Lower leg skin (tissue), 3 donors: ENCODE measurements at regions not wholly inside any gene's neighbourhood (a gene's known extent, or its start where the extent isn't known, plus 50 kb on each side); places are given as distances from the start of the nearest gene placed in this dataset.

Experiments used
- POLR2A ChIP-seq, 2 donors: fragments of 450-650 bp; IDR thresholded peaks; one replicate each; pipeline ENCODE4 v1.6.1; 2016 to 2017; ENCODE audit warnings: antibody characterized with exemption in 2 of 2, mild to moderate bottlenecking in 1 of 2, moderate library complexity in 1 of 2
- TF ChIP-seq, protein P1 (sequence below), 3 donors: fragments of 450-650 bp; IDR thresholded peaks; one replicate each; pipeline ENCODE4 v1.5.1; 2016; ENCODE audit warnings: antibody characterized with exemption in 3 of 3, mild to moderate bottlenecking in 3 of 3, moderate library complexity in 2 of 3

DNA sequence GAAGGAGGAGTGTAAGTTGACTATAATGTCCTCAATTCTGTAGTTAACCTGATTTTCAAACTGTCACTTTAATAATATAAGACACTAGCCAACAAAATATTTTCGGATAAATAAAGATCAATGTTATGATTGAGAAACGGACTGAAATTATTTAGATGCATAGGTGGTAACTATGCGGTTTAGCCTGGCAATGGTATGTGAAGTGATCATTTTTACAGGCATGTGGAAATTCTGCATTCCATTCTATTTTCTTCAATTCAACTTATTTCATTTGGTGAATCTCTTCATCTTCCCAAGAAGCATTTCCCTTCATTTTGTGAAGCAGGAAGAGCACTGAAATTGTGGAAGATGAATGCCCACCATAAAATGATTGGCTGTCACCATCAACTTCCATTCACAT is 1457.5 kb upstream of the CDH9 start:
- TF ChIP-seq, protein P1, sequence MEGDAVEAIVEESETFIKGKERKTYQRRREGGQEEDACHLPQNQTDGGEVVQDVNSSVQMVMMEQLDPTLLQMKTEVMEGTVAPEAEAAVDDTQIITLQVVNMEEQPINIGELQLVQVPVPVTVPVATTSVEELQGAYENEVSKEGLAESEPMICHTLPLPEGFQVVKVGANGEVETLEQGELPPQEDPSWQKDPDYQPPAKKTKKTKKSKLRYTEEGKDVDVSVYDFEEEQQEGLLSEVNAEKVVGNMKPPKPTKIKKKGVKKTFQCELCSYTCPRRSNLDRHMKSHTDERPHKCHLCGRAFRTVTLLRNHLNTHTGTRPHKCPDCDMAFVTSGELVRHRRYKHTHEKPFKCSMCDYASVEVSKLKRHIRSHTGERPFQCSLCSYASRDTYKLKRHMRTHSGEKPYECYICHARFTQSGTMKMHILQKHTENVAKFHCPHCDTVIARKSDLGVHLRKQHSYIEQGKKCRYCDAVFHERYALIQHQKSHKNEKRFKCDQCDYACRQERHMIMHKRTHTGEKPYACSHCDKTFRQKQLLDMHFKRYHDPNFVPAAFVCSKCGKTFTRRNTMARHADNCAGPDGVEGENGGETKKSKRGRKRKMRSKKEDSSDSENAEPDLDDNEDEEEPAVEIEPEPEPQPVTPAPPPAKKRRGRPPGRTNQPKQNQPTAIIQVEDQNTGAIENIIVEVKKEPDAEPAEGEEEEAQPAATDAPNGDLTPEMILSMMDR (IDR thresholded peaks at IDR 0.05) = no peak
- TF ChIP-seq POLR2A (IDR thresholded peaks at IDR 0.05) = no peak
